Astrocyte of the spinal cord (primary cell): ENCODE measurements at regions not wholly inside any gene's neighbourhood (a gene's known extent, or its start where the extent isn't known, plus 50 kb on each side); places are given as distances from the start of the nearest gene placed in this dataset.

ENCODE experiments used
- DNase-seq: peaks from one replicate; pipeline ENCODE4 v3.0.0; 2011; ENCODE audit warnings: low read depth, low spot score
- H3K4me3 ChIP-seq: 2 replicates; pipeline ENCODE4 v1.5.1; 2011; ENCODE audit warnings: low read depth, mild to moderate bottlenecking, low read length, moderate library complexity
- in situ Hi-C: cut with HindIII; loops from 2 replicates; pipeline ENCODE4 v1.10.0; 2017; ENCODE audit warnings: low sequenced_read_pairs
- TF ChIP-seq, protein P1 (sequence below): IDR thresholded peaks from 2 replicates; pipeline ENCODE4 v1.5.1; 2012; ENCODE audit warnings: low read depth, mild to moderate bottlenecking, low read length, inconsistent platforms

DNA sequence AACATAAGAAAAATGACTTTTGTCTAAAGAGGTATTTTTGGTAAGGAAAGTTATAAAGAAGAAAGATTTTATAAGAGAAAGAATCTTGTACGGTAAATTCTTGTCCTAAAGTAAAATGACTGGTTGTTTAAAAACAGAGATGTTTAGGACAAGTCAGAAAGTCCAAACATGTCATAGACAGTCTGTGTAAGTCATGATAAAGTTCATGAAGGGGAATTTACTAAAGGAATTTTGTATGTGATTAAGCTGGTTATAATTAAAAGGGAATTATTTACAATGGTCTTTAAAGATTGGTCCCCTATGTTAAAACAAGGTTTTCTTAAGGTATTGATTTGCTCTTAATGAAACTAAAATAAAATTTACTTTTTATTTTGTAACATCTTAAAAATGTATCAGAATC is 269.4 kb upstream of the CCDC196 start:
- in situ Hi-C loops: no loop called here
- DNase-seq: no peak

DNA sequence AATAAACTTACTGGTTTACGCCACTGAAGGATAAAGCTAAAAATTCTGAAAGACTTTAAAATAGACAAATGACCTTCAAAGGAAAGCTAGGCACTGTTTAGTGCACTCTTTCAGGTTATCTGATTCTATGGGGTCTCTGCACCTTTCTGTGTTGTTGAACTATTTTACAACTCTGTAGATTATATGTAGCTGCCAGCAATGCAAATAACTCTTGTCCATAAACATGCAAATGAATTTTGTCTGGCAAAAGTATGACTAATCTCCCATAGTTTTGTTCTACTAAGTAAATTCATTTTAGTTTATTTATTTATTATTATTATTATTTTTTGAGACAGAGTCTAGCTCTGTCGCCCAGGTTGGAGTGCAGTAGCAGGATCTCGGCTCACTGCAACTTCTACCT is 266.3 kb upstream of the CCDC196 start:
- in situ Hi-C loops: no loop called here
- no peak overlapping the region for H3K4me3 ChIP-seq
- no peak for DNase-seq
- TF ChIP-seq, protein P1, sequence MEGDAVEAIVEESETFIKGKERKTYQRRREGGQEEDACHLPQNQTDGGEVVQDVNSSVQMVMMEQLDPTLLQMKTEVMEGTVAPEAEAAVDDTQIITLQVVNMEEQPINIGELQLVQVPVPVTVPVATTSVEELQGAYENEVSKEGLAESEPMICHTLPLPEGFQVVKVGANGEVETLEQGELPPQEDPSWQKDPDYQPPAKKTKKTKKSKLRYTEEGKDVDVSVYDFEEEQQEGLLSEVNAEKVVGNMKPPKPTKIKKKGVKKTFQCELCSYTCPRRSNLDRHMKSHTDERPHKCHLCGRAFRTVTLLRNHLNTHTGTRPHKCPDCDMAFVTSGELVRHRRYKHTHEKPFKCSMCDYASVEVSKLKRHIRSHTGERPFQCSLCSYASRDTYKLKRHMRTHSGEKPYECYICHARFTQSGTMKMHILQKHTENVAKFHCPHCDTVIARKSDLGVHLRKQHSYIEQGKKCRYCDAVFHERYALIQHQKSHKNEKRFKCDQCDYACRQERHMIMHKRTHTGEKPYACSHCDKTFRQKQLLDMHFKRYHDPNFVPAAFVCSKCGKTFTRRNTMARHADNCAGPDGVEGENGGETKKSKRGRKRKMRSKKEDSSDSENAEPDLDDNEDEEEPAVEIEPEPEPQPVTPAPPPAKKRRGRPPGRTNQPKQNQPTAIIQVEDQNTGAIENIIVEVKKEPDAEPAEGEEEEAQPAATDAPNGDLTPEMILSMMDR: no peak

More for the DNA sequence above, 269.4 kb upstream of the CCDC196 start:
- H3K4me3 ChIP-seq: no peak overlapping the region
- TF ChIP-seq, protein P1: no peak

- in situ Hi-C loops: no loop called here
- no peak for DNase-seq
- H3K4me3 ChIP-seq: no peak overlapping the region
- TF ChIP-seq, protein P1: no peak
These were observed 261.5 kb upstream of the CCDC196 start for GRCh38 chr14:66224492-66225178.

DNA sequence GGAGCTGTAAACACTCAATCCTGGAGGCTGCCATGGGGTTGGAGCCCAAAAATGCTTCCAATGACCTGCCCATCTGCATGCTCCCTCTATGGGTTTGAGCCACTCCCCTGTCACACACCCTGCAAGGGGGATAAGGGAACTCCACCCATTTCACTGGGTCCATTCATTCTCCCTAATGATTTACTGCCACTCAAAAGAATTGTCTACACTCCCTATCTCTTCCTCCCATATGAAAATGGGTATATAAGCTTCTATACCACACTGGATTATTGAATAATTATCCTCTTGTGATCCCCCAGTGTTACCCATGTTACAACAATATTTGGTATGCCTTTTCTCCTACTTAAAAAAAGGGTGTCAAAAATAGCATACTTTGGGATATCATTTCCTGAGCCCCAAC is 260.8 kb upstream of the CCDC196 start:
- in situ Hi-C loops: no loop called here
- TF ChIP-seq, protein P1: no peak
- no peak overlapping the region for H3K4me3 ChIP-seq
- no peak for DNase-seq

GRCh38 chr14:66228267-66228970 is 257.8 kb upstream of the CCDC196 start:
- peak; percentile 5 for DNase-seq
- TF ChIP-seq, protein P1: no peak
- in situ Hi-C loops: no loop called here
- no peak overlapping the region for H3K4me3 ChIP-seq

DNA sequence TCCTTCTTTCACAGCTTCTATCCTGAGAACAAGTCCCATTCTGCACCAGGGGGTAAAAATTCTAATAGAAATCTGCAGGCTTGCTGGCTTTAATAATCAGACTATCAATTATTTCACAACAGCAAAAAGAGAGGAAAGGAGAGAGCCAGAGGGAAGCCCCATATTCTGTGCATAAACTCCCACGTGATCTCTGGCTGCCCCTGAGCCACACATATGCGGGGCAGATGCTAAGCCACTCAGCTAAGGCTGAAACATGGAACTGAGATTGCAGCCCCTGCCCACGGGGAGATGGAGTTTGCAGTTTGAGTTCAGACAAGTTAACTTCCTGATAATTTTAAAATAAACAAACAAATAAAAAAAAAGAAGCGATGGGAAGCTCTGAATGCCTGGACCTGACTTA is 254.4 kb upstream of the CCDC196 start:
- no peak for DNase-seq
- in situ Hi-C loops: no loop called here
- TF ChIP-seq, protein P1: no peak
- no peak overlapping the region for H3K4me3 ChIP-seq
